PC-9 (cell line): ENCODE measurements at regions not wholly inside any gene's neighbourhood (a gene's known extent, or its start where the extent isn't known, plus 50 kb on each side); places are given as distances from the start of the nearest gene placed in this dataset.

Experiments used
- BruUV-seq: library from RNA; stranded (reverse); fragments of 400-500 nt; replicated peaks from 2 replicates; lab custom pipeline; 2021; lab: Mats Ljungman, UMichigan
- CTCF ChIA-PET: fragments of 300-600 bp; sonication (Branson Sonifier 250); formaldehyde crosslinking; loops from one replicate; lab custom pipeline; 2022; ENCODE audit warnings: antibody characterized with exemption; lab: Charles Lee
- POLR2A ChIA-PET: fragments of 300-600 bp; sonication (Branson Sonifier 250); formaldehyde crosslinking; loops from one replicate; lab custom pipeline; 2022; ENCODE audit warnings: antibody characterized with exemption; ENCODE audit not compliant: unreplicated experiment; lab: Charles Lee
- DNase-seq, 2 experiments: peaks; one replicate each; pipeline versions ENCODE4 v3.0.0 to v3.0.0-alpha.2; 2015 to 2022; ENCODE audit warnings: mixed read lengths in 1 of 2
- H2AFZ ChIP-seq: fragments of 200-600 bp; sonication (generic); 2 replicates; pipeline ENCODE4 v1.8.1; 2017; ENCODE audit warnings: antibody characterized with exemption
- H3F3A ChIP-seq: fragments of 200-600 bp; sonication (generic); 2 replicates; pipeline ENCODE4 v1.8.1; 2017; ENCODE audit warnings: antibody characterized with exemption, mild to moderate bottlenecking, low read depth; ENCODE audit not compliant: insufficient read depth
- H3K27ac ChIP-seq: fragments of 200-600 bp; sonication (generic); 2 replicates; pipeline ENCODE4 v1.6.1; 2016; ENCODE audit warnings: mixed run types
- H3K27me3 ChIP-seq: fragments of 200-600 bp; sonication (generic); 2 replicates; pipeline ENCODE4 v1.6.1; 2016; ENCODE audit warnings: low read depth, mixed run types; ENCODE audit not compliant: insufficient read depth
- H3K36me3 ChIP-seq: fragments of 200-600 bp; sonication (generic); 2 replicates; pipeline ENCODE4 v1.6.1; 2016; ENCODE audit warnings: low read depth, mixed run types
- H3K4me1 ChIP-seq: fragments of 200-600 bp; sonication (generic); replicated peaks from 2 replicates; pipeline ENCODE4 v1.6.1; 2016; ENCODE audit warnings: mixed run types; ENCODE audit not compliant: insufficient read depth
- H3K4me2 ChIP-seq: fragments of 200-600 bp; sonication (generic); 2 replicates; pipeline ENCODE4 v1.6.1; 2017; ENCODE audit warnings: mixed run types
- H3K4me3 ChIP-seq: fragments of 200-600 bp; sonication (generic); 2 replicates; pipeline ENCODE4 v1.6.1; 2016; ENCODE audit warnings: mixed run types
- H3K79me2 ChIP-seq: fragments of 200-600 bp; sonication (generic); 2 replicates; pipeline ENCODE4 v1.6.1; 2017; ENCODE audit warnings: low read depth, mixed run types
- H3K9me2 ChIP-seq: fragments of 200-600 bp; sonication (generic); 2 replicates; pipeline ENCODE4 v1.8.1; 2017; ENCODE audit warnings: mild to moderate bottlenecking; ENCODE audit not compliant: insufficient read depth
- H3K9me3 ChIP-seq: fragments of 200-600 bp; sonication (generic); 2 replicates; pipeline ENCODE4 v1.8.1; 2016; ENCODE audit warnings: low read depth; ENCODE audit not compliant: insufficient read depth
- H4K20me1 ChIP-seq: fragments of 200-600 bp; sonication (generic); 2 replicates; pipeline ENCODE4 v1.8.1; 2017; ENCODE audit not compliant: insufficient read depth
- EZH2 ChIP-seq: fragments of 200-600 bp; sonication (generic); IDR thresholded peaks from 2 replicates; pipeline ENCODE4 v1.8.0; 2017; ENCODE audit warnings: antibody characterized with exemption, low read depth
- intact Hi-C: fragments of 100-400 bp; cut with micrococcal nuclease; formaldehyde crosslinking; loops from one replicate; pipeline ENCODE4 v1.10.0; 2022; ENCODE audit not compliant: unreplicated experiment
- TF ChIP-seq, protein P1 (sequence below): fragments of 200-600 bp; sonication (generic); conservative IDR thresholded peaks from 2 replicates; pipeline ENCODE4 v1.6.1; 2017; ENCODE audit warnings: mixed run types, antibody characterized with exemption, mild to moderate bottlenecking, moderate library complexity

- Histone ChIP-seq H3K4me2 (no peak overlapping the region), H3K4me3 (no peak overlapping the region), H3K9me2 (no peaks in the 10 kb centered on the region), H3K27me3 (no peaks in the 10 kb centered on the region), H3K4me1 (no peaks in the 10 kb centered on the region), H3F3A (no peaks in the 10 kb centered on the region), H3K9me3 (no peaks in the 10 kb centered on the region), H3K36me3 (no peaks in the 10 kb centered on the region), H4K20me1 (no peaks in the 10 kb centered on the region), H3K79me2 (no peaks in the 10 kb centered on the region), H3K27ac (no peak overlapping the region), H2AFZ (no peak overlapping the region)
- ChIA-PET POLR2A (no interaction called here), CTCF (no interaction called here)
- intact Hi-C loops: no loop called here
- TF ChIP-seq, protein P1, sequence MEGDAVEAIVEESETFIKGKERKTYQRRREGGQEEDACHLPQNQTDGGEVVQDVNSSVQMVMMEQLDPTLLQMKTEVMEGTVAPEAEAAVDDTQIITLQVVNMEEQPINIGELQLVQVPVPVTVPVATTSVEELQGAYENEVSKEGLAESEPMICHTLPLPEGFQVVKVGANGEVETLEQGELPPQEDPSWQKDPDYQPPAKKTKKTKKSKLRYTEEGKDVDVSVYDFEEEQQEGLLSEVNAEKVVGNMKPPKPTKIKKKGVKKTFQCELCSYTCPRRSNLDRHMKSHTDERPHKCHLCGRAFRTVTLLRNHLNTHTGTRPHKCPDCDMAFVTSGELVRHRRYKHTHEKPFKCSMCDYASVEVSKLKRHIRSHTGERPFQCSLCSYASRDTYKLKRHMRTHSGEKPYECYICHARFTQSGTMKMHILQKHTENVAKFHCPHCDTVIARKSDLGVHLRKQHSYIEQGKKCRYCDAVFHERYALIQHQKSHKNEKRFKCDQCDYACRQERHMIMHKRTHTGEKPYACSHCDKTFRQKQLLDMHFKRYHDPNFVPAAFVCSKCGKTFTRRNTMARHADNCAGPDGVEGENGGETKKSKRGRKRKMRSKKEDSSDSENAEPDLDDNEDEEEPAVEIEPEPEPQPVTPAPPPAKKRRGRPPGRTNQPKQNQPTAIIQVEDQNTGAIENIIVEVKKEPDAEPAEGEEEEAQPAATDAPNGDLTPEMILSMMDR: no peak
- no peak for TF ChIP-seq EZH2
- no peak for DNase-seq
- no TSS peak for BruUV-seq
Observed at GRCh38 chr4:63583561-63583960, 825.7 kb downstream of the TECRL start.

DNA sequence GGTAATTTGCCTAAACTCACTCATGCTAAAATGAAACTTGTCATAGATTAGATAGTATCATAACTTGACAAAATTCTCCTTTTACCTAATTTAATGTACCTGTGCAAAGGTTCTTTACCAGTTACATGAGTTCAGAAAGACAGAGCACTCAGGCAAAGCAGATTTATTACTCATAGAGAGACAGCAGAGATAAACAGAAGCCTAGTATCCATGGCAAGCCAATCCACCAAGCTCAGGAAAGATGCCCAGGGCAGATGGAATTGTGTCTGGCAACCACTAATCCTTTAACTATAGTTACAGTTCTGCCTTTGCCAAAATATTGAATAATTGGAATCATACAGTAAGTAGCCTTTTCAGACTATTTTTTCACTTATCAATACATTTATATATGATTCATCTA, 826.2 kb downstream of the TECRL start:
- Histone ChIP-seq H4K20me1 (no peaks in the 10 kb centered on the region), H3K9me3 (no peaks in the 10 kb centered on the region), H3K27ac (no peak overlapping the region), H3K4me1 (no peaks in the 10 kb centered on the region), H3K4me2 (no peak overlapping the region), H2AFZ (no peak overlapping the region), H3K27me3 (no peaks in the 10 kb centered on the region), H3F3A (no peaks in the 10 kb centered on the region), H3K79me2 (no peaks in the 10 kb centered on the region), H3K4me3 (no peak overlapping the region), H3K36me3 (no peaks in the 10 kb centered on the region), H3K9me2 (no peaks in the 10 kb centered on the region)
- DNase-seq: no peak
- intact Hi-C loops: no loop called here
- TF ChIP-seq, protein P1: no peak
- no peak for TF ChIP-seq EZH2
- POLR2A ChIA-PET: no interaction called here
- no TSS peak for BruUV-seq
- CTCF ChIA-PET: no interaction called here

DNA sequence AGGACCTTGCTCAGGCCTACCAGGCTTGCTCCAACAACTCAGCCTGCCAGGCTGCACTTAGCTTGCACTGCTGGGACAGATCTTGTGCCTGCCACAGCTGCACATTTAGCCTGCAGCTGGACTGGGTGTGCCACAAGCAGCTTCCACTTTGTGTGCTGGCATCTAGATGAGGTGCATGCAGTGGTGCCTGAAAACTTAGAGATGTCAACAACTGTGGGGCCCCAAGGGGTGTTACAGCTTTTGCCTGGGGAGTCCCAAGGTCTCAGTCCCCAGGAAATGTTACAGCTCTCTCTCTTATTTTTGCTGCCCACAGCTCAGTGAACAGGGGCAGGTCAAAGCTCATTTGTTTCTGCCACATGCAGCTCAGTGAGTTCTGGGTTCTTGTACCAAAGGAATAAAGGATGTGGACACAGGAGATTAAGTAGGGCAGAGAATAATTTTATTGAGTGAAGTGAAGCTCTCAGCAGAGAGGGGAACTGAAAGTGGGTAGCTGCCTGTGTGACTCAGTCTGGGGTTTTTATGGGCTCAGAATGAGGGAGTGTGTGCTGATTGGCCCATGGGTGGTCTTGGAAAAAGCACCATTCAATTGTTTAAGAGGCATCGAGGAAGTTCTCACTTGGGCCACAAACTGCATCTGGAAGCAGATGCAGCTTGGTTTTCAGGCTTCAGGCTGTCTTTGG, 828.3 kb downstream of the TECRL start:
- Histone ChIP-seq H3K9me2 (no peaks in the 10 kb centered on the region), H3K9me3 (no peaks in the 10 kb centered on the region), H4K20me1 (no peaks in the 10 kb centered on the region), H2AFZ (no peak overlapping the region), H3K27ac (no peak overlapping the region), H3K36me3 (no peaks in the 10 kb centered on the region), H3K4me1 (no peaks in the 10 kb centered on the region), H3K27me3 (no peaks in the 10 kb centered on the region), H3K4me2 (no peak overlapping the region), H3K79me2 (no peaks in the 10 kb centered on the region), H3K4me3 (no peak overlapping the region), H3F3A (no peaks in the 10 kb centered on the region)
- no TSS peak for BruUV-seq
- TF ChIP-seq EZH2: no peak
- TF ChIP-seq, protein P1: no peak
- intact Hi-C loops: no loop called here
- POLR2A ChIA-PET: no interaction called here
- no peak for DNase-seq
- CTCF ChIA-PET: no interaction called here
